ENCODE measurements at regions not wholly inside any gene's neighbourhood (a gene's known extent, or its start where the extent isn't known, plus 50 kb on each side); places are given as distances from the start of the nearest gene placed in this dataset.

GRCh38 chr3:182606905-182607504, 186.3 kb upstream of the ATP11B start:
- DNase-seq = no peak

DNA sequence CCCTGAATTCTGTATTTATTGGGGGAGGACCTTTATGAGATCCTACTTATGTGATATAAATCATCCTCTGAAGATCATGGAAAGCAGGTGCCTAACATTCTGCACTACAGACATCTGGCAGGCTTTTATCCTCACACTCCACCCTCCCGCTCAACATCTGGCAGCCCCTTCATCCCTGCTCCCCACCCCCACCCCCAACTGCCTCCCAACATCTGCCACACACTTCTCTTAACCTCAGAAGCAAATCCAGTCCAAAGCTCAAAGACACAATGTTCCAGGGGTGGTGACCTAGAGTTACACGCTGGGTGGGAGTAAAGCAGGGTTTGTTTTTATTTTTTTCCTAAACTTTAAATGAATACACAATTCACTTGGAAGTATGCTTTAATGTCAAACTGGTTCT, 184.5 kb upstream of the ATP11B start:
- DNase-seq = no peak

DNA sequence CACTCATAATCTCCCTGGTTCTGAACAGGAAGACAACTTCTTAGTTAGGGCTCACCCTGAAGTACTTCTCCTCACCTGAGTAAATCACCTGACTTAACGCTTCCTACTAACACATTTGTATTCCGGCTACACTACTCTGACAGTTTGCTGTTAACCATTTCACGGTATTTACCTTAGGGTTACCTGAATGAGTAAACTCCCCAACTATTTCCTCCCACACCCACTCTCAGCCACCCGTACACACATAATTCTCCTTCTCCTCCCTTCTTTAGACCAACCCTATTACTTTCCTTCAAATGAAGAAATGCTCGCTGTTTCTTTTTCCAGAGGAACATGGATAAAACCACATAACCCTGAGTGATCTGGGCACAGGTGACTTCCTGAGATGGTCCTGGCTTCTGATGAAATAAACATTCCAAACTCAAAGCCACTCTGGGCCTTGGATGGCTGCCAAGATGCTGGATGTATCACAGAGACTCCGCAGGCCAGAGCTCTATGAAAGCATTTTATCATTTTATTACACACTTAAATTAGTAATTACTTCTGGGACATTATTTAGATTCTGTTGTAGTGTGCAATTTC, 183.6 kb upstream of the ATP11B start:
- DNase-seq = no peak

GRCh38 chr3:182612332-182612731, 181.0 kb upstream of the ATP11B start:
- no peak for DNase-seq

- no peak for DNase-seq
These were observed 175.8 kb upstream of the ATP11B start for GRCh38 chr3:182617500-182617899.

DNA sequence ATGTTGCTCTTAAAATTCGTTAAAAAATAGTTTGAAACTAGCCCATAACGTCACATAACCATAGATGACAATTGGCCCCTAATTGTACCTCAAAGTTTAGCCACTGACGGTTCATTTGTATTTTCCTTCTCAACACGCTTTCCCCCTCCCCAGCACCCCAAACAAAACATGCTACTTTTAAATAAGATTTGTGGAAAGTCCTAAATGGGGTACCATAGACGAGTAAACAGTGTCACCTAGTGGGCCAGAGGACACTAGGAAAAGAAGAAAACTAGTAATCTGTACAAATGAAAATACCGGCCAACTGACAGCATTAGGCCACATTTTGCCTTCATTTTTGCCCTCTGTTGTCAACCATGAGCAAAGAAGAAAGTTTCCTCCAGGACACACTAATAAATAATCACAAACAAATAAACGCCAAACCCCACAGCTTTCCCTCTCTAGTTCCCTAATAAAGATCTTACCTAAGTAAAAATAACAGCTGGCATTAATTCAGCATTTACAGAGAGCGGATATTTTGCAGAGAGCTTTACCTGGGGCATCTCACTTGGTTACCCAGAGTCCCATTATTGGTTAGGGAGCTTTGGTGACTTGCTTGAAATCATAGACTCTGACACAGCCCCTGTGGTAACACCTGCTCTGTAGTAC, 175.1 kb upstream of the ATP11B start:
- DNase-seq = no peak

- DNase-seq = no peak
These were observed 174.2 kb upstream of the ATP11B start for GRCh38 chr3:182618981-182619591.

DNA sequence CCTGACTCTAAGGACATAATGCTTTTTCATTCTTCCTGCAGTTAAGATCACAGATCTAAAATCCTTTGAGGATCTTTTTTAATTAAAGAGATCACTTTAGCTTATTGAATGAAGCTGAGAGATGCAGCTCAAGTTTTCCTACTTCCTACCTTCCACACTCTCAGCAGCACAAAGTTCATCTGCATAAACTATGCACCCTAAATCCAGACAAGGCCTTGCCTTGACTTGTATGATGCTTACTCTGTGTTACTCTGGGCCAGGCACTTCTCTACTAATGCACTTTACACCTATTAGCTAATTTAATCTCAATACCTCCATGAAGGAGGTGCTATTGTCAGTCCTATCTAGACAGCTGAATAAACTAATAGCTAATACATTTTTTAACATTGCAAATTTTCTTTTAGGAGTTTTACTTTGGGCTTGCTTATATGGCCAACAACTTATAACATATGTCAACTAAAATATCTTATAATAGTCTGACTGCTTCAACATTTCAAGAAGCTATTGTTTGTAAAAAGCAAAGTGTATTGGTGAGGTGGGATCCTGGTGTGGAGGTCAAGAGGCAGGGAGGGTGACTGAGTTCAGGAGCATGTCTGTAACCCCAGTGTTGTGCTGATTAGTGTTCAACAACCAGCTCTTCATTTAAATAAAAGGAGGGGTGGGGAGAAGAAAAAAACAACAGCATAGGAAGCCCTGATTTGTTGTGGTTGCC, 172.4 kb upstream of the ATP11B start:
- no peak for DNase-seq

DNA sequence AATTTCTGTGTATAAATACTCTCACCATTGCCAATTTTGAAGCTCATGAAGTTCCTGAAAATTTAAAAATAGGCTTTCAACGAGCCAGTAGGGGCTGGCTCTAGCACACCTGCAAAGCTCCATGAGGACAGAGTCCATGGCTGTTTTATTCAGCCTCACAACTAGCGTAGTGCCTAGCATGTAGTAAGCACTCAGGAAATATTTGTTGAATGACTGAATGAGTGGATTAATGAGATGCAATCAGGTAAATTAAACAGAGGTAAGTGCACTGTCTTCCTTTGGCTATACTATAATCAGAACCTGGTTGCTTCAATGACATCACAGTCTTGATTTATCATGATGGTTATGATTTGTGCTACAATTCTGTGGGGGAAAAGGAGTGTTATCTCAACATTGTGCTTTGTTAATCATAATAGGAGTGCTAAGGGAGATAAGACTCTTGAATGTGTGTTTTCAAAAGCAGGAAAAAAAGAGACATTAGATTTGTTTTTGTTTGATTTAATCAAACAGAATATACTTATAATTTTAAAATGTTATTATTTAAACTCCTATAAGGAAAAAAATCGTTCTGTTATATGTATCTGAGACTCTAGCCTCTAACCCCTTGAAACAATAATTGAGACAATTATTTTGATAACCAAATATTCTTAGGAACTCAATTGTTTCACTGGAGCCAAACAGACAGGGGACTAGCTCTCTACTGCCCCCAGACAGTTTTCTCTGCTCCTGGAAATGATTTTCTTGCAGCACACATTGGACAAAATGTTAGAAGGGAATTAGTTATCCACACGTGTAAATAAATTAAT, 171.7 kb upstream of the ATP11B start:
- DNase-seq = no peak

DNA sequence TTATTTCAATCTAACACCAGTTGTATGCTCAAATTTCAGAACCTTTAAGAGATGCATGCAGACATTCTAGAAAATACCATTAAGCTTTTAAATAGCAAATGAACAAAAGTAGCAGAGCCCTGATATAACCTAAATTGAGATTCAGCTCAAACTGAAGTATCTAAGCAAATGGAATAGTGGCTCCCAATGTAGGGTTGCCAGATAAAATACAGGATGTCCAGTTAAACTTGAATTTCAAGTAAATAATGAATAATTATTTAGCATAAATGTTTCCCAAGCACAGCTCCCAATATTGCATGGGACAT, 171.1 kb upstream of the ATP11B start:
- no peak for DNase-seq

DNA sequence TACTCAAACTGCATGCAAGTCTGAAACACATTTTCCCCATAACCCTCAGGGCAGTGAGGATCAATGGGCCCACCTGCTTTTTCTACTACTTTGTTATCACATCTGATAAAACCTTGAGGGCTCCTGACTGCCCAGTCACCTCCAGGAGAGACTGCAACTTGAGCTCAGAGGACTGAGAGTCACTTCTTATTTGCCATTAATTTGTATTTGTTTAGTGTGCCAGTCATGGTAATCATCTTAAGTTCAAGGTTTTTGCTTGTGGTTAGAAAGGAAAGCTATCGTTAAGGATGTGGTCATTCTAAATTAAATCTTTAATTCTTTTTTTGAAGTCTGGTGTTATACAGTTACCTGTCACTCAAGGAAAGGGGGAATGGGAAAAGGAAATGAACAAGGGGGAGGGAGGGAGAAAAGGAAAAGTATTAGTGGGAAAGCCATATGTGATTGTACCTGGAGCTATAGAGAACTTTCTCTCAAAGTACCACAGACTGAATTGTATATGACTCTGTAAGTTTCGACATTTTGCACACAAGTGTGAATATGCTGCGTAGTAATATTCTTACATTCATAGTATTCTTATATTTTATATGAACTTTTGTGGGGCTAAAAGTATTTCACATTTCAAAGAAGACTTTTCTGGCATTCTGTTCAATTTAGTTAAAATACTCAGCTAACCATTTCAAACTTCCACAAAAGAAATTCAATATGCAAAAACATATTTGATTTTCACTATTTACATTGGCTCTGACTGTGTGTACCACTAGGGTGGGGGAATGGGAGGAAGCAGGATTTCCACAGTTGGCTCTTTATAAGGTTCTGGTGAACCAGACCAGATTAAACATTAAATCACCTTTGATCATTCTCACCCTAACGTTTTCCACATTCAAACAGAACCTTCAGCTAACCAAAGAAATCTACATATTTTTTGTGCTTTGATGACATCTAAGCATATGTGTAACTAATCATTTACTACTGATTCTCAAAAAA, 166.5 kb upstream of the ATP11B start:
- no peak for DNase-seq

GRCh38 chr3:182628531-182628930, 164.8 kb upstream of the ATP11B start:
- DNase-seq = no peak

DNA sequence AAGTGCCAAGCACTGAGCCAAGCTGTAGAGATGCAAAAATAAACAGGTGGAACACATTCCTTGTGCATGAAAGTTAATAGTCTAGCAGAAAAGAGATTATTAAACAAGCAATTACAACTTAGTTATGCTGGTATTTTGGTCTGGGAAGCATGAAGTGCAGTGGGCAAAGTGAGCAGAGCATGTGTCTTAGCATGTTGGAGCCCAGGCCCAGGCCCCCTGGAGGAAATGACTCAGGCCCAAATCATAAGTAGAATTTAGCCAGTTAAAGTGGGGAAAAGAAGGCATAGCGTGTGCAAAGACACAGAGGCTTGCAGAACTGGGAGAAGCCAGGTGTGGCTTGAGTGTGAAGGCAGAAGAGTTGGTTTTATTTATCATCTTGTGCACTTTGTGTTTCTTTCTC, 163.8 kb upstream of the ATP11B start:
- DNase-seq = no peak

- DNase-seq = no peak
These were observed 161.9 kb upstream of the ATP11B start for GRCh38 chr3:182631183-182632076.

DNA sequence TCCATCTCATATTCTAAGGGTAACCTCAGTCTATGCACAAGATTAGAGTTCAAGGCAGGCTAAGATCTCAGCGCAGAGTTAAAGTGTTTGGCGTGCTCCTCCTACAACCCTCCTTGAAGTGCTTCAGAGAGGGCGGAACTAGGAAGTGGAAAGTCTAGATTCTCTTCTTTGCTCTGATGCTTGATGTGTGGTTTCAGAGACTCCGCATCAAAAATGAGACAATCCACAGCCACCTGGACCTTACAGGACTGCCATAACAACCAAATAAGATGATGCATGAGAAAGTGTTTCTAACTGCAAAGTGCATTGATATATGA, 161.3 kb upstream of the ATP11B start:
- DNase-seq = no peak

- no peak for DNase-seq
These were observed 160.1 kb upstream of the ATP11B start for GRCh38 chr3:182633186-182633585.

GRCh38 chr3:182636646-182637045, 156.7 kb upstream of the ATP11B start:
- no peak for DNase-seq

GRCh38 chr3:182637350-182638110, 155.8 kb upstream of the ATP11B start:
- no peak for DNase-seq

GRCh38 chr3:182644013-182644412, 149.3 kb upstream of the ATP11B start:
- no peak for DNase-seq
